Superior temporal gyrus (tissue), 1 donor: ENCODE measurements at regions not wholly inside any gene's neighbourhood (a gene's known extent, or its start where the extent isn't known, plus 50 kb on each side); places are given as distances from the start of the nearest gene placed in this dataset.

ENCODE experiments used
- DNase-seq: peaks from one replicate; pipeline ENCODE4 v3.0.0-alpha.2; 2016; ENCODE audit errors: extremely low spot score

GRCh38 chr7:42617806-42618457 lies 293.9 kb downstream of the C7orf25 start:
- DNase-seq, result no peak

GRCh38 chr7:42617071-42617765 lies 294.7 kb downstream of the C7orf25 start:
- no peak for DNase-seq

- no peak for DNase-seq
These were observed 297.2 kb downstream of the C7orf25 start for GRCh38 chr7:42614636-42615035.

GRCh38 chr7:42611961-42612360 lies 299.9 kb downstream of the C7orf25 start:
- DNase-seq, result no peak

GRCh38 chr7:42611289-42611928 lies 300.5 kb downstream of the C7orf25 start:
- DNase-seq, result no peak

GRCh38 chr7:42606193-42606905 lies 305.5 kb downstream of the C7orf25 start:
- DNase-seq, result no peak

- peak; percentile 38 for DNase-seq
These were observed 306.3 kb downstream of the C7orf25 start for GRCh38 chr7:42605406-42606192.

- no peak for DNase-seq
These were observed 308.4 kb downstream of the C7orf25 start for GRCh38 chr7:42603496-42603895.

- no peak for DNase-seq
These were observed 314.6 kb downstream of the C7orf25 start for GRCh38 chr7:42597300-42597699.

GRCh38 chr7:42596737-42597136 lies 315.1 kb downstream of the C7orf25 start:
- no peak for DNase-seq

GRCh38 chr7:42593860-42594259 lies 318.0 kb downstream of the C7orf25 start:
- no peak for DNase-seq

- no peak for DNase-seq
These were observed 321.0 kb downstream of the C7orf25 start for GRCh38 chr7:42590771-42591310.

GRCh38 chr7:42588876-42589275 lies 323.0 kb downstream of the C7orf25 start:
- DNase-seq, result no peak

- no peak for DNase-seq
These were observed 324.1 kb downstream of the C7orf25 start for GRCh38 chr7:42587806-42588205.

GRCh38 chr7:42580061-42580460 lies 331.8 kb downstream of the C7orf25 start:
- no peak for DNase-seq

- no peak for DNase-seq
These were observed 336.7 kb downstream of the C7orf25 start for GRCh38 chr7:42575171-42575570.

GRCh38 chr7:42574685-42575084 lies 337.2 kb downstream of the C7orf25 start:
- DNase-seq, result no peak

- no peak for DNase-seq
These were observed 337.1 kb upstream of the GLI3 start for GRCh38 chr7:42573881-42574672.

GRCh38 chr7:42572561-42572960 lies 335.6 kb upstream of the GLI3 start:
- no peak for DNase-seq

- DNase-seq, result no peak
These were observed 335.0 kb upstream of the GLI3 start for GRCh38 chr7:42572056-42572455.
